SK-MEL-5 (cell line): ENCODE measurements at regions not wholly inside any gene's neighbourhood (a gene's known extent, or its start where the extent isn't known, plus 50 kb on each side); places are given as distances from the start of the nearest gene placed in this dataset.

Source experiments
- DNase-seq: peaks from one replicate; pipeline ENCODE4 v3.0.0-alpha.2; 2016; ENCODE audit warnings: low read depth, low spot score
- in situ Hi-C: cut with HindIII; loops from 2 replicates; pipeline ENCODE4 v1.10.0; 2016; ENCODE audit warnings: low sequenced_read_pairs, high pct_unique_total_duplicates, low pct_unique_long_range_greater_than_20kb

DNA sequence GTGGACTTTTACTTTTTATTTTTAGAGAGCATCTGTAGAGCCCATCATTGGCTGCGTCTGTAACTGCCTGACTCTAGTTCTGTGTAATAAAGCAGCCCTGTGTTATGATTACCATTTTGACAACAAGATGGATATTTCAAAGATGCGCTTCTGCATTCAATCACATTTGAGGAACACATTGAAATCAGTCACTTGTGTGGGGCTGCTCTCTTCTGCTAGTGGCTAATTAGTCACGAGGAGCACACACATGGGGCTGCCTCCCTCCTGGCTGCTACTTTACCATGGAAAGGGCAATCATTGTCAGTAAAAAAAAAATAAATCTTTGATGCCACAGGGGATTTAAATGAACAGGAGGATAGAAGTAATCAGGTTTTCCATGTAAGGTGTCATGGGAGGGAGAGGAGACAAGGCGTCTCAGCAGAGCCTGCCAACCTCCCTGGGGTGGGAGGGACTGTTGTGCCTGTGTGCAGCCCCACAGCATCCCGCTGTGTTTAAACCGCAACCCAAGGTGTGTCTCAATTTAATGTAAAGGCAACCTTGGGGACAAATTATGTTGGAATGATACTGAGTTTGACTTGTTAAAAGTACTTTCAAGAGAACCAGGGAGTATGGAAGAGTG, 205.2 kb upstream of the COBL start:
- in situ Hi-C loops: no loop called here

DNA sequence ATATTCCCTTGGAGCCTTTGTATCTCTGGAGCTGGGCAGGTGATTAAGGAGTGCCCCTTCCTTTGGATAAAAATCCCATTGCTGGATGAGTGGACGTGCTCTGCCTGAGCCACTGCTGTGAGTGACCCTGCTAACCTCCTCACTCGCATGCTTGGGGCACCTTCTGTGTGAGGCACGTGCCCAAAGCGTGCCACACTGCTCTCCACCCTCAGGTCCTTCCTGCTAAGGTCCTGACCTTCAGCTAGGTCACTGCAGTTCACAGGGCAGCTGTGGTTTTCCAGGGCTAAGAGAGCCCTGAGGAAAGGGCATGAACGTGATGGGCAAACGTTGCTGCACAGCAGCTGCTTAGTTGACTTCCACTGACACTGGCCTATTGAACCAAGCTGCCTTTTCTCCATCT, 204.4 kb upstream of the COBL start:
- DNase-seq: no peak
- in situ Hi-C loops: no loop called here

More for the DNA sequence above, 205.2 kb upstream of the COBL start:
- DNase-seq: no peak

DNA sequence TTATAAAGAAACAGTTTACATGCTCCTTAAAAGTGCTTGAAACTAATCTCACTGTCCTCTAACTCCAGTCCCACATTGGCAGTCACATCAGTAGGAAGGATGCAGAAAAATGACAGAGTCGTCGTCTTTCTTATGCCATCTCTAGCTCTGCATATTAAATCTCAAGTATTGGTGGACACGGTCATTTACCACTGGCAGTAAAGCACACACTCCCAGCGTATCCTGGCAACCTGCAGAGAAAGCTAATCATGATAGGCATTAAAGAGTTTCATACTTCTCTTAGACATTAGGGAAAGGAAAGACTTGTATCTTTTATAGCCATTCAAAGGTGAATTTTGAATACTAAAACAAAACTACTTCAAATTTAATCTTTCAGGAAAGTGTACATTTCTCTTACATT, 202.0 kb upstream of the COBL start:
- DNase-seq: no peak
- in situ Hi-C loops: no loop called here

GRCh38 chr7:51517187-51517586, 200.6 kb upstream of the COBL start:
- in situ Hi-C loops: no loop called here
- no peak for DNase-seq

DNA sequence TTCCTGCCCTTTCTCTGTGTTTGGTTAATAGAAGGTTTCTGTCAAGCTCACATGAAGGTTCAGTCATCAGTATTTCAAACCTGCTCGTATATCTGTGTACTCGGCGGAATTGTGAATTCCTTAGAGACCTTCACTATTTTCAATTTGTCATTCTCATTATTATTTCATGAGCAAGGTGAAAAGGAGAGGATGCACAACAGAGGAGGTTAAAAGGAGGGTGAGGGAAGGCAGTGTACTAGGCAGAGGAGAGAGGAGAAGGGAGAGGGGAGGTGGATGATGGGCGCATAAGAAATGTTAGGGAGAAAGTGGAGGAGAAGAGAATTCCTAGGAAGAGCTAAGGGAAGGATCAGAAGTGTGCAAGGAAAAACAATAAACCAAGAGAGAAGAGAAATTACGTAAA, 185.0 kb upstream of the COBL start:
- in situ Hi-C loops: no loop called here
- DNase-seq: no peak

- DNase-seq: no peak
- in situ Hi-C loops: no loop called here
Measured at GRCh38 chr7:51482976-51483375, 166.4 kb upstream of the COBL start.

GRCh38 chr7:51481421-51481820, 164.8 kb upstream of the COBL start:
- in situ Hi-C loops: no loop called here

GRCh38 chr7:51477819-51478218, 161.2 kb upstream of the COBL start:
- in situ Hi-C loops: no loop called here
- no peak for DNase-seq

More at GRCh38 chr7:51481421-51481820, 164.8 kb upstream of the COBL start:
- DNase-seq: no peak

GRCh38 chr7:51477323-51477722, 160.7 kb upstream of the COBL start:
- DNase-seq: no peak
- in situ Hi-C loops: no loop called here

DNA sequence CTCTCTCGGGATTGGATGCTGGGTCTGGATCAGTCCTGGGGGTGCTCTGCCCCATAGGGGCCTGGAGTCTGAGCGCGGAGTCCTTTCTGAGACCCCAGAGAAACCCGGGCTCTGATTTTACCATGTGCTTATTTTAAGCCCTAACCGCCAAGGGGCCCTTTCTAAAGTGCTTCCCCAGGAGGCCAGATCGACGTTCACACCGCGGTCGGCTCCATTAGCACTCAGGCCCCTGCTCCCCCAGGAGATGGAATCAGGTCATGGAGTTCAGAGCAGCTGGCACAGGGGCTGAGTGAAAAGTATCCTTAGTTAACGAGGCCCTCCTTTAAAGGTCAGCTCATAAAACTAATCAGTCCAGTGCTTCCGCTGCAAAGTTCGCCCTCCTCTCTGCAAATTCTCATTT, 159.4 kb upstream of the COBL start:
- DNase-seq: no peak
- in situ Hi-C loops: no loop called here

DNA sequence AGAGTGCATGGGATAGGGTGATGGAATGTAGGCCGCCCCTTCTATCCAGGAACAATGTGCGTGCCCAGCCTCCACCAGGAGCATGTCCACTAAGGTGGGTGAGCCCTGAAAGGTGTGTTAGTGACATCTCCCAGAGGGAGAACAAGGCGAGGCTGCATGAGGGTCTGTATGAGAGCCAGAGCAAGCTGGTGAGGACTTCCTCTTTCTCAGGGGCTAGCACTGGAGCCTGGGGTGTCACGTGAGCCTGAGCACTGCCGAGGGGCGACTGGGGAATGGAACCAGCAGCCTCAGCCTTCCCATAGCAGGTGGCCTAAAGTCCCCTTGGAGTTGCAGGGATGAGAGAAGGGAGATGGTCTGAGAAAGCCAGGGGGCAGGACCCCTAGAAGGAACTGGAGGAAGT, 156.3 kb upstream of the COBL start:
- no peak for DNase-seq
- in situ Hi-C loops: no loop called here

DNA sequence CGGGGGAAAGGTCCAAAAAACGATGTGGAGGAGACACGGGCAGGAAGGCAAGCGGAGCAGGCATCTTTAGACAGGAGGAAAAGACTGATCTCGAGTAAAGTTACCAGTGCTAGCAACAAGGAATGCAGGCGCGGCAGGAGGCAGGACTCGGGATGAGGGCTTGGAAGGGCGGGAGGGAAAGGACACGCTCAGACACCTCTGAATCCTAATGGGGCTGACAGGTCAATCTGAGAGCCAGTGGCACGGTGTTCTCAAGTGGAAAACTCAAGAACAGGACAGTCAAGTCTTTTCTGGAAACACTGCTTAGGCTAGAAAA, 155.3 kb upstream of the COBL start:
- DNase-seq: no peak
- in situ Hi-C loops: no loop called here

- DNase-seq: no peak
- in situ Hi-C loops: no loop called here
Measured at GRCh38 chr7:51471210-51471980, 154.8 kb upstream of the COBL start.

GRCh38 chr7:51467384-51468017, 150.9 kb upstream of the COBL start:
- DNase-seq: no peak
- in situ Hi-C loops: no loop called here

DNA sequence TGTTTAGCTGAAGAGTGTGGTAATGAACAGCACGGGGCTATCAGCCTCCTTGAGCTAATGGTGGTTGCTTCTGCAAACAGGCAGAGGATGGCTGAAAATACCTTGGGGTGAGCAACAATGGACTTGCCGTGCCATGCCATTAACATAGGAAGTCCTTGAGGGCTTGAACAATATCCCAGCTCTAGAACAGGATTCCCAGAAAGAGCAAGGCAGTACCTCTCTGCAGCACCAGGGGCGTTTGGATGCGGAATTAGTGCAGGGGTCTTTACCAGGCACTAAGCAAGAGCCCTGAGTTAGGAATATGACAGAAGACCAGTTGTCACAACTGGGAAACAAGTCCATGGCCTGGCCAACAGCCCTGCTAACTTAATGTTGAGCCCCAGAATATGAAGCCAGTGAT, 143.2 kb upstream of the COBL start:
- peak; percentile 39 for DNase-seq
- in situ Hi-C loops: no loop called here

DNA sequence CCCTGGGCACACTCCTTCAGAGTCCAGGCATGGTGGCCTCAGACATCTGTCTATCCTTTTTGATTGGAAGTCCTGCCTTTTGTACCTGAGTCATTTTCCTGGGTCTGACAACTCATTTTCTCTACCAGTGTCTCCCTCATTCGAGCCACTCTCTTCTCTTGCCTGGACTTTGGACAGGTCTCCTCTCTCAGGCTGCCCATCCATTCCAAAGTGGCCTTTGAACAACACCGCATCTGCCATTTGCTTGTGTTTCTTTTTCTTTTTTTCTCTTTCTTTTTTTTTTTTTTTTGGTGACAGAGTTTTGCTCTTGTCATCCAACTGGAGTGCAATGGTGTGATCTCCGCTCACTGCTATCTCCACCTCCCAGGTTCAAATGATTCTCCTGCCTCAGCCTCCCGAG, 142.1 kb upstream of the COBL start:
- in situ Hi-C loops: no loop called here
- DNase-seq: no peak

GRCh38 chr7:51457079-51457478, 140.5 kb upstream of the COBL start:
- DNase-seq: no peak
- in situ Hi-C loops: no loop called here

DNA sequence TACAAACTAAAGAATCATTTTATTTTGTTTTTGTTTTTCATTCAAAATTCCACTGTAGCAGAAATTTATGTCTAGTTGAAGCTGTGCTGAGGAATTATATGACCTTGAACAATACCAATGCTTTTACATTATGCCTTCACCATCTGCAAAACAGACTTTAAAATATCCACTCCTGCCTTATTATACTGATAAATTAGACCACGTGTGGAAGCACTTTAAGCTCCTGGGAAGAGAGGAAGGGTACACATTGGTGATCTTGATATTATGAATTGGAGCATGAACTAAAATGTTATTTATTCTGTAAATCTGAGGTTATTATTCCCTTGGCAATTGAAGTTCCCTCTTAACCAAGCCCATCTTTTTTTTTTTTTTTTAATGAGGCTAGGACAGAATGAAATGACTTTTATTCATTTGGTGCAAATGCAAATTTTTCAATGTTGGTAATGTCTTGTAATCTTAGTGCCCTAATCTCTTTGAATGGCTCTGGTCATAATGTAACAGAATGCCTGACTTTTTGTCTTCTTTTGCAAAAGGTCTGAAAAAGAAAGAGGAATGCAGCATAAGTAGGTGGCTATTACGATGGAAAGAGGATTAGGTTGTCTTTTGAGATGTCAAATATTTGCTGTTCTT, 139.9 kb upstream of the COBL start:
- no peak for DNase-seq
- in situ Hi-C loops: no loop called here

GRCh38 chr7:51455948-51456347, 139.3 kb upstream of the COBL start:
- in situ Hi-C loops: no loop called here
- no peak for DNase-seq
